ENCODE measurements at regions not wholly inside any gene's neighbourhood (a gene's known extent, or its start where the extent isn't known, plus 50 kb on each side); places are given as distances from the start of the nearest gene placed in this dataset.
A peak's percentile ranks its signal among the peaks of the same experiment; 100 is the strongest.

- Mint-ChIP-seq H3K4me3 (ENCODE audit: low read depth) (no peak overlapping the region), H3K4me1 (ENCODE audit: low read depth) (peaks cover 19% of the 10 kb centered on the region), H3K9me3 (ENCODE audit: low read depth) (no peaks in the 10 kb centered on the region), H3K27me3 (peaks cover 26% of the 10 kb centered on the region), H3K36me3 (ENCODE audit: insufficient read depth) (no peaks in the 10 kb centered on the region), H3K27ac (no peak overlapping the region)
- TF ChIP-seq, protein P1, sequence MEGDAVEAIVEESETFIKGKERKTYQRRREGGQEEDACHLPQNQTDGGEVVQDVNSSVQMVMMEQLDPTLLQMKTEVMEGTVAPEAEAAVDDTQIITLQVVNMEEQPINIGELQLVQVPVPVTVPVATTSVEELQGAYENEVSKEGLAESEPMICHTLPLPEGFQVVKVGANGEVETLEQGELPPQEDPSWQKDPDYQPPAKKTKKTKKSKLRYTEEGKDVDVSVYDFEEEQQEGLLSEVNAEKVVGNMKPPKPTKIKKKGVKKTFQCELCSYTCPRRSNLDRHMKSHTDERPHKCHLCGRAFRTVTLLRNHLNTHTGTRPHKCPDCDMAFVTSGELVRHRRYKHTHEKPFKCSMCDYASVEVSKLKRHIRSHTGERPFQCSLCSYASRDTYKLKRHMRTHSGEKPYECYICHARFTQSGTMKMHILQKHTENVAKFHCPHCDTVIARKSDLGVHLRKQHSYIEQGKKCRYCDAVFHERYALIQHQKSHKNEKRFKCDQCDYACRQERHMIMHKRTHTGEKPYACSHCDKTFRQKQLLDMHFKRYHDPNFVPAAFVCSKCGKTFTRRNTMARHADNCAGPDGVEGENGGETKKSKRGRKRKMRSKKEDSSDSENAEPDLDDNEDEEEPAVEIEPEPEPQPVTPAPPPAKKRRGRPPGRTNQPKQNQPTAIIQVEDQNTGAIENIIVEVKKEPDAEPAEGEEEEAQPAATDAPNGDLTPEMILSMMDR (IDR thresholded peaks at IDR 0.05; ENCODE audit: unreplicated experiment), result peak; percentile 39
- DNase-seq (ENCODE audit: low spot score, unreplicated experiment), result no peak
Measured at GRCh38 chr2:105179469-105180372, 61.8 kb upstream of the GPR45 start.

- peaks cover 22% of the 10 kb centered on the region for H3K4me1 Mint-ChIP-seq (ENCODE audit: low read depth)
- no peaks in the 10 kb centered on the region for H3K9me3 Mint-ChIP-seq (ENCODE audit: low read depth)
- H3K27me3 Mint-ChIP-seq, result peaks cover 20% of the 10 kb centered on the region
- no peak overlapping the region for H3K4me3 Mint-ChIP-seq (ENCODE audit: low read depth)
- no peaks in the 10 kb centered on the region for H3K36me3 Mint-ChIP-seq (ENCODE audit: insufficient read depth)
- no peak overlapping the region for H3K27ac Mint-ChIP-seq
- no peak for DNase-seq (ENCODE audit: low spot score, unreplicated experiment)
- TF ChIP-seq, protein P1 (IDR thresholded peaks at IDR 0.05; ENCODE audit: unreplicated experiment), result no peak
Measured at GRCh38 chr2:105180491-105180972, 61.0 kb upstream of the GPR45 start.

DNA sequence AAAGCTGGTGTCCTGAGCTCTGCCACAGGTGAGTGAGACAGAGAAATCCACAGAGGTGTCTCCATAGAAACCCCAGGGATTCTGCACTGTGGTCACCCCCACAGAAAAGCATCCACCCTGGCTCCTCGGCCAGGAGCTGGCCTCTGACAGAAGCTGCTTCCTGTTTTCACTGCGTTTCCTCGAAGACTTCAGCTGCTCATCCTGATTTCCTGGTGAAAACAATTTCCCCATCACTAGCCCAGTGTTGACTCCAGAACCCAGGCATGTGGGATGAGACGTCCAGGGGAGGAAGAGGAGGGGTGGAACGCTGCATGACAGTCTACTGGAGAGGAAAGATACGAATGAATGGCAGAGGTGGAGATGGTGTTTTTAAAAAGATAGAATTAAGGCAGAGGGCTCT, 60.3 kb upstream of the GPR45 start:
- Mint-ChIP-seq H3K9me3 (ENCODE audit: low read depth) (no peaks in the 10 kb centered on the region), H3K27ac (no peak overlapping the region), H3K4me1 (ENCODE audit: low read depth) (peaks cover 24% of the 10 kb centered on the region), H3K27me3 (peaks cover 18% of the 10 kb centered on the region), H3K4me3 (ENCODE audit: low read depth) (no peak overlapping the region), H3K36me3 (ENCODE audit: insufficient read depth) (no peaks in the 10 kb centered on the region)
- TF ChIP-seq, protein P1 (IDR thresholded peaks at IDR 0.05; ENCODE audit: unreplicated experiment), result no peak
- no peak for DNase-seq (ENCODE audit: low spot score, unreplicated experiment)

GRCh38 chr2:105183555-105184323, 57.8 kb upstream of the GPR45 start:
- DNase-seq (ENCODE audit: low spot score, unreplicated experiment), result no peak
- Mint-ChIP-seq H3K27me3 (no peaks in the 10 kb centered on the region), H3K27ac (peak overlapping the region; percentile 90), H3K4me3 (ENCODE audit: low read depth) (no peak overlapping the region), H3K4me1 (ENCODE audit: low read depth) (peaks cover 28% of the 10 kb centered on the region), H3K36me3 (ENCODE audit: insufficient read depth) (no peaks in the 10 kb centered on the region), H3K9me3 (ENCODE audit: low read depth) (no peaks in the 10 kb centered on the region)
- TF ChIP-seq, protein P1 (IDR thresholded peaks at IDR 0.05; ENCODE audit: unreplicated experiment), result no peak

DNA sequence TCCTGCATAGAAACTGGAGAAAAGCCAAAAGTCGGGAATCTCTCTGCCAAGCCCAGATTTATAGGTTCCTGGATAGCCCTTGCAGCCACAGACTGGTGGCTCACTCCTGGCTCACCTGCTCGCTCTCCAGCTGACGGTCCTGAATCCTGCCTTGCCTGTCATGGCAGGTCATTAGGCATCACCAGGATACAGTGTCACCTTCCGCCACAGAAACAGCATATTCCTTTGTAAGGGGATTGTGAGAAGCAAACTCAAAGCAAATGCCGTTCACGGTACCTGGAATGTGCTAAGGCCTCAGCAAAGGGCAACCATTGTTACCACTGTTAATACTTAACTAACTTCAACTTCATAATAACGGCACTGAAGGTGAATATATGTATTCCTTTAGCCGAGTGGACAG, 57.1 kb upstream of the GPR45 start:
- no peak overlapping the region for H3K4me3 Mint-ChIP-seq (ENCODE audit: low read depth)
- H3K9me3 Mint-ChIP-seq (ENCODE audit: low read depth), result no peaks in the 10 kb centered on the region
- DNase-seq (ENCODE audit: low spot score, unreplicated experiment), result no peak
- no peaks in the 10 kb centered on the region for H3K36me3 Mint-ChIP-seq (ENCODE audit: insufficient read depth)
- TF ChIP-seq, protein P1 (IDR thresholded peaks at IDR 0.05; ENCODE audit: unreplicated experiment), result no peak
- H3K4me1 Mint-ChIP-seq (ENCODE audit: low read depth), result peaks cover 28% of the 10 kb centered on the region
- peak overlapping the region; percentile 90 for H3K27ac Mint-ChIP-seq
- H3K27me3 Mint-ChIP-seq, result no peaks in the 10 kb centered on the region

Data from progenitor cell of endocrine pancreas (in vitro differentiated cells).